ENCODE measurements at regions not wholly inside any gene's neighbourhood (a gene's known extent, or its start where the extent isn't known, plus 50 kb on each side); places are given as distances from the start of the nearest gene placed in this dataset.
A peak's percentile ranks its signal among the peaks of the same experiment; 100 is the strongest.

DNA sequence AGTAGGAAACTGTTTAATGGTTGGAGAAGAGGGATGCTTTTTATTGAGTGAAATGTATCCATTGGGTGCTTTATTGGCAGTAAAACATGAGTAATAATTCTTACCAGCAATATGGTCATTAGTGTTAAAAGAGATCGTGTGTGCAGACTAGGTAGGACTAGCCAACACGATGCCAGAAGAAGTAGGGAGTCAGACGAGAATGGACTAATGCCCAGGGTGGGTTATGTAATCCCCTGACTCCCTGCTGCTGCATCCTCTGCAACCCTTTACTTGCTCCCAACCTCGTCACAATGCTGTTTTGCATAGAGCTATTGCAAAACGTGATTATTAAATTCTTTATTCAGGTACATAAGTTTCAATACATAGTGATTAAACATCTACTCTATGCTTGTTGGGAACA, 1213.7 kb downstream of the GATA3 start:
- TF ChIP-seq GATA2 (IDR thresholded peaks at IDR 0.05; ENCODE audit: low read depth, low read length) (no peak), GATA3 (IDR thresholded peaks at IDR 0.05; ENCODE audit: low read depth, low read length) (no peak)

DNA sequence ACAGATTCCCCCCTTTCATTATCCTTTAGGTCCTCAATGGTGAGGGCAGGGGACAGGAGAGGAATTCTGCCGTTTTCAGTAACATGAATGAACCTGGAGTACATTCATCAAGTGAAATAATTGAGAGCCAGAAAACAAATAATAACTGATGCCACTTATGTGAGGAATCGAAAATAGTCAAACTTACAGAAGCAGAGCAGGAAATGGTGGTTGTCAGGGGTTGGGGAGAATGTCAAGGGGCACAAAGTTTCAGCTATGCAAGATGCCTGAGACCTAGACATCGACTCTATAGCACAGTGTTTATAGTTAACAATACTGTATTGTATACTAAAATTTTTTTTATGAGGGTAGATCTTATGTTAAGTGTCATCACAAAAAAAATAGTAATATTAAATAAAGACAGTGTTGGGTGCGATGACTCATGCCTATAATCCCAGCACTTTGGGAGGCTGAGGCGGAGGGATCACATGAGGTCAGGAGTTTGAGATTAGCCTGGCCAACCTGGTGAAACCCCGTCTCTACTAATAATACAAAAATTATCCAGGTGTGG, 1219.8 kb downstream of the GATA3 start:
- TF ChIP-seq GATA3 (IDR thresholded peaks at IDR 0.05; ENCODE audit: low read depth, low read length) (no peak), GATA2 (IDR thresholded peaks at IDR 0.05; ENCODE audit: low read depth, low read length) (no peak)

DNA sequence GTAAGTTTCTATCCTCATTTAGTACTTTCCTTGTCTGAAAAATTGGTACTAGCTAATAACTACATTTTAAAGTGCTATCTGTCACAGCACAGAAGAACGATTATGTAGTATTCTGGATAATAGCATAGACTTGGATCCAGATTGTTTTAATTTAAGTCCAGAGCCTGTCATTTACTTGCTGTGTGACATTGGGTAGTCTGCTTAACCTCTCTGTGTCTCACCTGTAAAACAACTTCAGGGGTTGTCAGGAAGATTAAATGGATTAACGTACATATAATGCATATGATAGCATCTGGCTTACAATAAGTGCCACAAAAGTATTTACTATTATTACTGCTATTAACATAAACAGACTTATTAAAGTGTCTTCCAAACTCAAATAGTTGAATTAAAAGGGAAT, 1221.4 kb downstream of the GATA3 start:
- no peak for TF ChIP-seq GATA2 (IDR thresholded peaks at IDR 0.05; ENCODE audit: low read depth, low read length)
- no peak for TF ChIP-seq GATA3 (IDR thresholded peaks at IDR 0.05; ENCODE audit: low read depth, low read length)

DNA sequence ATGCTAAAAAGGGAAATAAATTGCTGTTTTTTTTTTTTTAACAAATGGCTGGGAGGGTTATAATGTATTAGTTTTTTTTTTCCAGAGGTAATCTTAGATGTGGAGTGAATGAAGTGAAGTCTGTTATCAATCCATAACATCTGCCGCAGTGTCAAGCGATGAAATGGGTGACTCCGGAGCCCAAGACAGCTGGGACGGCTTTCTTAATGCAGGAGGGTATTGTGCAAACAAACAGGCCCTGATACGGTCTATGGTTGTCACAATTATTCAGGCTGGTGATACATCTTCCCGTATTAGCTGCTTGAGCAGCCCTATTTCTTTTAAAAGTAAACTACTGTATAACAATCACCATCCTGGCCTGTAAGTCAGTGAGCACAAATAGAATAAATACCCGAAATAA, 1231.2 kb downstream of the GATA3 start:
- TF ChIP-seq GATA3 (IDR thresholded peaks at IDR 0.05; ENCODE audit: low read depth, low read length) (peak; percentile 95), GATA2 (IDR thresholded peaks at IDR 0.05; ENCODE audit: low read depth, low read length) (peak; percentile 99)

DNA sequence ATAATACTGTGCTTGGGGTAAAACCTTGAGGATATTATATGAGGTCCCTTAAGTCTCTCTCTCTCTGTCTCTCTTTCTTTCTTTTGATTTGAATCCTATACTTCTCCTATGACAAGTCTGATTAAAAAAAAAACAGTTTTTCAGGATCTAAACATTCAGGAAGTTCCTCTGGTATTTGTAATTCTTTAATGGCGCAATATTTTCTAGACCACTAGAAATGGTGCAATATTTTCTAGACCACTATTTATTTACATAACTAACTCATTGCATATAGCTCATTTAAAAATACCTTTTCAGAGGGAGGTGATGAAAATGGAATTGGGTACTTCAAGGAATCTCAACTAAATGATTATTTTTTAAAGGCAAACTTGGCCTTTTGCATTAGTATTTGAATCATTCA, 1235.3 kb downstream of the GATA3 start:
- TF ChIP-seq GATA2 (IDR thresholded peaks at IDR 0.05; ENCODE audit: low read depth, low read length) = no peak
- TF ChIP-seq GATA3 (IDR thresholded peaks at IDR 0.05; ENCODE audit: low read depth, low read length) = no peak

DNA sequence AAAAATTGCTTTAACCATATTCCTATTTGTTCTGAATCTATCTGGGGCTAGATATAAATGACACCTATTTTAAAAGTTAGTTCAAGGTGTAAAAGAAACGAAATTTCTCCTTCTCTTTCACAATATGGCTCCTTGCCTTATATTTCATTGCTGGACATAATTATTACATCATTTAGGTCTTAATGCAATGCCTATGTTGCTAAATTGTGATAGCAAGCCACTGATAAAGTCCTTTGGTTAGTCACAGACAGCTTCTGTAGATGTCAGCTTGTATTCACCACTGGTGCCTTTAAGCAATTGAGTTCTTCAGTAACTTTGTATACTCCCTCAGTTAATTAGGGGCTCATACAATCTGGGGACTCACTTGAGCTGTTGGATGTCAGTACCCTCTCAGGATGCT, 1236.6 kb downstream of the GATA3 start:
- TF ChIP-seq GATA2 (IDR thresholded peaks at IDR 0.05; ENCODE audit: low read depth, low read length) (no peak), GATA3 (IDR thresholded peaks at IDR 0.05; ENCODE audit: low read depth, low read length) (no peak)

DNA sequence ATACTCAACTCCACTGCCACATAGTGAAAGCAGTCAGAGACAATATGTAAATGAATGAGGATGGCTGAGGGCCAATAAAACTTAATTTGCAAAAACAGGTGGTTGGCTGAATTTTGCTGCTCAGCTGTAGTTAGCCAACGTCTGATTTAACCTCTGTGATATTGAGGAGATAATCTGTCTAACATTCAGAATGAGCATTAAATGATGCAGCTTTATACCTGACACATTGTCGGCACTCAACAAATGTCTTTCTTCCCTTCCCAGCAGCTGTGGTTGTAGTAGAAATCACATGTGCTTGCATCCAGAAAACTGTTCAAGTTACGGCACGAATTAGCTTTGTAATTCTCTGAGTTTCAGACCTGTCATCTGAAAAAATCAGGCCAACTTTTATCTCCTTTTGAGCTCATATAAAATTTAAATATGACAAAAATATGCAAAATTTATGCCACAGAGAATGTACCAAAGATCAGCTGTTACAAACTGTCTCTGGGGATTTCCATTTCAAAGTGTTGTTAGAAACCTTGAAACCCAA, 1239.7 kb downstream of the GATA3 start:
- TF ChIP-seq GATA3 (IDR thresholded peaks at IDR 0.05; ENCODE audit: low read depth, low read length) (no peak), GATA2 (IDR thresholded peaks at IDR 0.05; ENCODE audit: low read depth, low read length) (peak; percentile 15; the same call in 1 of the 2 replicates)

DNA sequence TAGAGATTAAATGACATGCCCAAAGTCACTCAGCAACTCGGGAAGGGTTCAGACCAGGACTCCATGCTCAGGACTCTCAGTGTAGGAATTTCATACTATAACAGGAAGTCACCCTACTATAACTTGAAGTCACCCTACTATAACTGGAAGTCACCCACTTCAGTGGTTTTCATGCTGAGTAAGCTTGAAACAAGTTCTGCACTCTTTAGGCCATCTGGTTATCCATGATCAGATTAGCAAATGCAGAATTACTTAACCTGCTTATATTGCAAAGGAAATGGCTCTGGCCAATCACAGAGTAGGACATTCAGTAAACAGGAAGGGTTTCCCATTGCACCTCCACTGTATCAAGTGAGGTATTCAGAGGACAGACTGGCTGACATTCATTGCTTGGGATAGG, 1240.4 kb downstream of the GATA3 start:
- TF ChIP-seq GATA3 (IDR thresholded peaks at IDR 0.05; ENCODE audit: low read depth, low read length) = peak; percentile 57
- peak; percentile 64; the same call in 1 of the 2 replicates for TF ChIP-seq GATA2 (IDR thresholded peaks at IDR 0.05; ENCODE audit: low read depth, low read length)

DNA sequence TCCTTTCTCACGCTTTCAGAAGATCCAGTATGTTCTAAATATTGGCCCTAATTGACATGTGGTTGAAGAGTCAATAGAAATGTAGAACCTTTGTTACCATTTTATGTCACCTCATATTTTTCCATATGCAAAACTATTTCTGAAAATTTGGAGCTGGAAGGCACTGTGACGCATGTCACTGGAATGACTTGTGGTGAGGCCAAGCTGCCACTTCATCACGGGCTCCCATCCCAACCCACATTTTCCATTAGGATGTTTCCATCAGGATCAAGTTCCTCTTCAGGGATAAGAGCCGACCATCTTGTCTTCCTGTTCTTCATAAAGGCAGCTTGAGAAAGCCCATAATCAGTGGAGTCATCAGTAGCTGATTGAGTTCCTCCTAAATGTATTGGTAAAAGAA, 1241.7 kb downstream of the GATA3 start:
- TF ChIP-seq GATA2 (IDR thresholded peaks at IDR 0.05; ENCODE audit: low read depth, low read length) = no peak
- TF ChIP-seq GATA3 (IDR thresholded peaks at IDR 0.05; ENCODE audit: low read depth, low read length) = no peak

DNA sequence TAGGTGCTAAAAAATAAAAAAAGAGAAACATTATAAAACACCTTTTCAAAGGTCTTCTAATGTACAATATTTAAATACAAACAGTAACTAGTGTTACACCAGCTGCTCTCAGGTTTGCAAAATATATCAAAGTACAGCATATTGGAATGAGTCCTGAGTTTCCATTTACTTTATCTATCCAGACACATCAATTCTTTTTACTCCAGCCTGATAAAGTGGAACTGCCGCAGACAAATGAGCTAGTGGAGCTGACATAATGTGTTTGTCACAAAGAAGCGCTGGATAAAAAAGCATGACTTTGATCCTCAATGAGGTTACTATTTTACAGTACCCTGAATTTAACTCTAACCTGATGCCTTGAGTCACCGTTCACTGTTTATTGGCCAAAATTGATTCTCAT, 1243.1 kb downstream of the GATA3 start:
- TF ChIP-seq GATA2 (IDR thresholded peaks at IDR 0.05; ENCODE audit: low read depth, low read length) (peak; percentile 78), GATA3 (IDR thresholded peaks at IDR 0.05; ENCODE audit: low read depth, low read length) (peak; percentile 67)

DNA sequence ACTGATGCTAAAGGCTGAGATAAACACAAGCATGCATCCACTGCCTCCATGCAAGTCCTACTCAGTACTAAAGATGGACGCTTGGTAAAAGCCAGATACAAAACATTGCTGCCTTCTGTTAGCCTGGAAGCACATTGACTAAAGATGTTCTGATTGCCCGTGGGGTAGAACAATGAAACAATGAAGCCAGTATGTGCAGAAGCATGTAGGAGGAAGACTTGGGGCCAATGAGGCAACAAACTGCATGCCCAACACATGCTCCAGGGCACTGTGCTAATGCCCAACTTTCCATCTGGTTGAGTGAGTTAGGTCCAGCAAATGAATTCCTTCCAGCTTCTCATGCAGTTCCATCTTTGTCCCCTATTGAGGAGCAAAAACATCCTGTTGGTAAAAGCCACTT, 1245.5 kb downstream of the GATA3 start:
- TF ChIP-seq GATA2 (IDR thresholded peaks at IDR 0.05; ENCODE audit: low read depth, low read length) = no peak
- TF ChIP-seq GATA3 (IDR thresholded peaks at IDR 0.05; ENCODE audit: low read depth, low read length) = no peak

DNA sequence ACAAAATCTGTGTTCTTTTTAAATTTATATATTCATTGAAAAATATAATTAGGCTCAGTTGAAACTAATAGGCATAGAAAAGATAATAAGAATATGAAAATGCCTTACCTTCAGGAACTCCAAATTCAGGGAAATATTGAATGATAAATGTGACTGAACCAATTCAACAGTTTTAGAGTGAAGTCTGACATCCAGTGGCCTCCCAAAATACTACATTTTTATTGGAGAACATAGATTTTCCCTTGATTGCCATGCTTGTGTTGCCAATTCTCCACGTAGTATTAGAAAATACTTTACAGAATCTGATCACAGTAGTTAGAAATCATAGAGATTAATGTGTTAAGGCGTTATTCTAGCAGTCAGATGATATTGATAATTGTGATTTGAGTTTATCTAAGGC, 1246.7 kb downstream of the GATA3 start:
- no peak for TF ChIP-seq GATA2 (IDR thresholded peaks at IDR 0.05; ENCODE audit: low read depth, low read length)
- TF ChIP-seq GATA3 (IDR thresholded peaks at IDR 0.05; ENCODE audit: low read depth, low read length) = no peak

DNA sequence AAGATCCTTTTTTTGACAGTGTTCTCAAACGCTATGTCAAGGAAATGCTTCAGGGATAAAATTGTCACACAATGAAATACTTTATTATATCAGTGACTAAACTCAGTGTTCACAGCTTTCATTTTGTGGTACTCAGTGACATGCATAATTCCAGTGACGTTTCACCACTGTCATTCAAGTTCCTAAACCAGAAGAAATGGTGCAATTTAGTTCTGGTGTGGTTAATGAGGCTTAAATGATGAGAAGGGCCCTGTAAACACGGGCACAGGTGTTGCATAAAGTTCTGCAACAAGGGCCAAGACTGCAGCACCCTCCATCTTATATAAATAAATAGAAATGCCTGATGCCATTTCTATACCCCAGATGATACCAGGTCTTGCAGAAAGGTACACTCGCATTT, 1247.1 kb downstream of the GATA3 start:
- TF ChIP-seq GATA3 (IDR thresholded peaks at IDR 0.05; ENCODE audit: low read depth, low read length) (no peak), GATA2 (IDR thresholded peaks at IDR 0.05; ENCODE audit: low read depth, low read length) (no peak)

DNA sequence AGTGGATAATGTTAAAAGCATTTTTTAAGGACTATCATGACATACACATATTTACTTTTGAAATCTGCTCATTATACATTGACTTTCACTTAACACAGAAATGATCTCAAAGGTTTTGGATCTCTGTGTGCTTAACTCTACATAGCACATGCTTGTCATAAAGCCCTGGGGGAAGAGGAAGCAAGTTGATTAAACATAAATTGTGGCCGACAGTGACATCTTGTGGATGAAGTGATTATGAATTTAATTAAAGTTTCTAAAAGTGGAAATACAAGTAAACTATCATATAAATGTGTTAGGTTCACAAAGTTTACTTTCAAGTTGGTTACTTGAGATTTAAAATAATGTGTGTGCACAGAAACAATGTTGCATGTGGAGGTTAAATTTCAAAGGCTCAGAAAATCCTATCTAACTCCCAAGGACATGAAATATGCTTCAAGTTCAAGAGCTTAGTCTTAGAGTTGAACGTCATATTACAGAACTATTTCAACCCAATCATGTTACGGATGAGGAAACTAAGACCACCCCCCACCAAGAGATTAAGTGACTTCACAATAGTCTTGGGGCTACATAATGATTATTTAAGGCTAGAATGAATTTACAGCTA, 1247.8 kb downstream of the GATA3 start:
- TF ChIP-seq GATA2 (IDR thresholded peaks at IDR 0.05; ENCODE audit: low read depth, low read length) = no peak
- no peak for TF ChIP-seq GATA3 (IDR thresholded peaks at IDR 0.05; ENCODE audit: low read depth, low read length)

DNA sequence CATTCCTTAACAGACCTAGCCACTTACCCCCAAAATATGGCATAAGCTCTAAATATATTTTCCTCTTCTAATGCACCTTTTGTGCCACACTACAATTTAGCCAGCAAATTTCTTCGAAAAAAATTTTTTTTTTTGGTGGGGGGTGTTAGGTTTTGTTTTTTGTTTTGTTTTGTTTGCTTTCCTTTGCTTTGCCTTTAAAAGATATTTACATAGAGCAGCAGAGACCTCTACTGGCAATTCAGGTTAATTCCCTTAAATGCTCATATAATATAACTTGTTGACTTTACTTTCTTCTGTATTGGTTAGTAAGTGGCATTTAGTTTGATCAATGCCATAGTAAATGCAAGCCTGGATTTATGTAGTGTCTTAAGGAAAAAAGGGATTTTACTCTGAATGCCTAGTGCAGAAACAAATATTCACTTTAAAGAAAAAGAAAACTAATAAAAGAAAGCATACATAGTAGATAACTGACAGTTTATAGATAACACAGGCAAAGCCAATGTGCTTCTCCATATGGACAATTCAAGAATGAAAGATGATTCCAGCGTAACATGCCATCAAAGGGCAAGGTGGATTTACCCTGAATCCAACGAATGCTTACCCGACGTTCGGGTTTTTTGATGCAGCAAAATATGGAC, 1250.6 kb downstream of the GATA3 start:
- TF ChIP-seq GATA2 (IDR thresholded peaks at IDR 0.05; ENCODE audit: low read depth, low read length) (no peak), GATA3 (IDR thresholded peaks at IDR 0.05; ENCODE audit: low read depth, low read length) (no peak)

Data from SH-SY5Y (cell line).